Adrenal gland (tissue), 9 donors: ENCODE measurements at regions not wholly inside any gene's neighbourhood (a gene's known extent, or its start where the extent isn't known, plus 50 kb on each side); places are given as distances from the start of the nearest gene placed in this dataset.
"Not testable (repeated sequence)": the region's sequence is repeated elsewhere in the genome, so short reads cannot be mapped to it uniquely, and the experiment has no call there.

Source experiments
- DNase-seq, 7 donors: peaks; one replicate each; pipeline ENCODE4 v3.0.0-alpha.2; 2019 to 2020
- H3K27ac ChIP-seq, 5 donors: fragments of 200-600 bp; sonication (generic) in 4 of 5; 1 replicate in 3 of 5; 2 replicates in 2 of 5; pipeline versions ENCODE4 v1.5.1 to v1.8.0; 2016 to 2020; ENCODE audit warnings: mild to moderate bottlenecking in 1 of 5
- H3K27me3 ChIP-seq: fragments of 200-600 bp; 2 replicates; pipeline ENCODE4 v1.8.0; 2021
- H3K36me3 ChIP-seq, 2 donors: fragments of 200-600 bp; replicated peaks in 1 of 2; 1 replicate in 1 of 2; 2 replicates in 1 of 2; pipeline versions ENCODE4 v1.5.1 to v1.8.0; 2018 to 2022
- H3K4me1 ChIP-seq, 2 donors: fragments of 200-600 bp; replicated peaks in 1 of 2; 1 replicate in 1 of 2; 2 replicates in 1 of 2; pipeline versions ENCODE4 v1.5.1 to v1.8.0; 2018 to 2021
- H3K4me3 ChIP-seq, 4 donors: fragments of 200-600 bp; sonication (generic) in 3 of 4; one replicate each; pipeline ENCODE4 v1.5.1; 2016 to 2018
- H3K9me3 ChIP-seq, 3 donors: fragments of 200-600 bp; sonication (generic) in 1 of 3; replicated peaks in 1 of 3; 1 replicate in 2 of 3; 2 replicates in 1 of 3; pipeline versions ENCODE4 v1.5.1 to v1.8.0; 2016 to 2021
- POLR2A ChIP-seq, 2 donors: fragments of 450-650 bp; IDR thresholded peaks; one replicate each; pipeline ENCODE4 v1.6.1; 2017; ENCODE audit warnings: antibody characterized with exemption in 2 of 2, mild to moderate bottlenecking in 2 of 2, moderate library complexity in 1 of 2
- WGBS, 4 donors: extraction: QIAGEN DNeasy Blood & Tissue Kit in 2 of 4; methylation state at CpG; one replicate each; pipeline versions ENCODE4 v1.1.5 to v1.1.7; 2013 to 2017; 5-methylcytosine and 5-hydroxymethylcytosine counted together
- intact Hi-C, 2 donors: fragments of 100-400 bp; cut with DNase I; formaldehyde crosslinking; loops; one replicate each; pipeline versions ENCODE4 v1.14.1 to v1.15.0; 2022 to 2023
- TF ChIP-seq, protein P1 (sequence below), 6 experiments: fragments of 450-650 bp in 4 of 6; fragments of 200-600 bp in 2 of 6; sonication (generic) in 1 of 6; IDR thresholded peaks; 1 replicate in 5 of 6; 2 replicates in 1 of 6; pipeline versions ENCODE4 v1.5.1 to v1.8.0; 2016 to 2021; ENCODE audit warnings: antibody characterized with exemption in 6 of 6, mild to moderate bottlenecking in 2 of 6, moderate library complexity in 1 of 6
- donor health status: healthy with polysubstance abuse.
- donor health status: Bipolar disorder and iron deficiency.
- donor health status: DM: yes; HTN: yes; CAD: no.
- donor health status: DM: no; HTN: no; CAD: no.
- donor health status: DM: no; HTN: no; CAD: no.

DNA sequence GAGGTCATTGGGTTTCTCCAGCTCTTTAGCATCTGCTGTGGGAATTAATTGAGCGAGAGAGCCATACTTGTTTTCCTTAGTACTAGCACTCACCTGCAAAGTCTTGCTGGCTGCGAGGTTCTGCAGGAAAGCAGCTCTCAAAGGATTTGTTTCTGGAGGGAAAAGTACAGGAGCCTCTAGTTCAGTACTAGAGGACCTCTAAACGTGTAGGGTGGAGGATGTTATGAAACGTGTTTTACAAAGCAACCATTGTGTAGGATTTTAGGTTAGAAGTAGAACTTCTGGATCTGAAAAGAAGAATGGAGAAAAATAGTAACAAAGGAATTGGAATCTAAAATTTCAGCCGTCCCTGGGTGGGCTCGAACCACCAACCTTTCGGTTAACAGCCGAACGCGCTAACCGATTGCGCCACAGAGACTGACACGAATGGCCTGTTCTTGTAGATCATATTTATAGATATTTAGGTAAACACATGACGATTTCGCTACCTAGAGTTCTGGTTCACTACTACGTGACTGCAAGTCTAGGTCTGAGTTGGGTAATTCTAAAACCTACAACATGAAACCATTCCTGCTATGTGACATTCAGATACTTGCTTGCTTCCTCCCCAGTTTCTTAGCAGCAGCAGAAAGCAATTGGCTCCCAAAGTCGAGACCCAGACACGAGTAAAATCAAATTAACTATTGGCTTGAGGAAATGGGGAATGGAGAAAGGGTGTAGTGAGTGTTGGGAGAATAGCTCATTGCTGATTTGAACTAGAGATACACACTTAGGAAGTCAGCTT, 60.2 kb upstream of the CFAP126 start:
- Histone ChIP-seq H3K9me3 (no peaks in the 10 kb centered on the region), H3K4me1 (no peaks in the 10 kb centered on the region), H3K36me3 (no peaks in the 10 kb centered on the region), H3K27me3 (peaks cover 25% of the 10 kb centered on the region), H3K4me3 (no peak overlapping the region), H3K27ac (no peak overlapping the region)
- no peak for TF ChIP-seq POLR2A (IDR thresholded peaks at IDR 0.05)
- TF ChIP-seq, protein P1, sequence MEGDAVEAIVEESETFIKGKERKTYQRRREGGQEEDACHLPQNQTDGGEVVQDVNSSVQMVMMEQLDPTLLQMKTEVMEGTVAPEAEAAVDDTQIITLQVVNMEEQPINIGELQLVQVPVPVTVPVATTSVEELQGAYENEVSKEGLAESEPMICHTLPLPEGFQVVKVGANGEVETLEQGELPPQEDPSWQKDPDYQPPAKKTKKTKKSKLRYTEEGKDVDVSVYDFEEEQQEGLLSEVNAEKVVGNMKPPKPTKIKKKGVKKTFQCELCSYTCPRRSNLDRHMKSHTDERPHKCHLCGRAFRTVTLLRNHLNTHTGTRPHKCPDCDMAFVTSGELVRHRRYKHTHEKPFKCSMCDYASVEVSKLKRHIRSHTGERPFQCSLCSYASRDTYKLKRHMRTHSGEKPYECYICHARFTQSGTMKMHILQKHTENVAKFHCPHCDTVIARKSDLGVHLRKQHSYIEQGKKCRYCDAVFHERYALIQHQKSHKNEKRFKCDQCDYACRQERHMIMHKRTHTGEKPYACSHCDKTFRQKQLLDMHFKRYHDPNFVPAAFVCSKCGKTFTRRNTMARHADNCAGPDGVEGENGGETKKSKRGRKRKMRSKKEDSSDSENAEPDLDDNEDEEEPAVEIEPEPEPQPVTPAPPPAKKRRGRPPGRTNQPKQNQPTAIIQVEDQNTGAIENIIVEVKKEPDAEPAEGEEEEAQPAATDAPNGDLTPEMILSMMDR (IDR thresholded peaks at IDR 0.05), result no peak
- intact Hi-C loops, result no loop called here
- DNase-seq, result no peak
- 23 to 34% (median 29%) methylated on average over 18 of the region's 18 CpGs for WGBS, 4 donors

DNA sequence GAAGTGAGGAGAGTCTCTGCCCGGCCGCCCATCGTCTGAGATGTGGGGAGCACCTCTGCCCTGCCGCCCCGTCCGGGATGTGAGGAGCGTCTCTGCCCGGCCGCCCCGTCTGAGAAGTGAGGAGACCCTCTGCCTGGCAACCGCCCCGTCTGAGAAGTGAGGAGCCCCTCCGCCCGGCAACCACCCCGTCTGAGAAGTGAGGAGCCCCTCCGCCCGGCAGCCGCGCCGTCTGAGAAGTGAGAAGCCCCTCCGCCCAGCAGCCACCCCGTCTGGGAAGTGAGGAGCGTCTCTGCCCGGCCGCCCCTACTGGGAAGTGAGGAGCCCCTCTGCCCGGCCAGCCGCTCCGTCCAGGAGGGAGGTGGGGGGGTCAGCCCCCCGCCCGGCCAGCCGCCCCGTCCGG, 55.2 kb upstream of the CFAP126 start:
- WGBS, 4 donors, result 75 to 76% methylated on average over 10 to 23 of the region's 33 CpGs; no CpG with 5 or more reads in 2 of the 4 donors
- intact Hi-C loops, H3K4me1 ChIP-seq, H3K4me3 ChIP-seq, H3K9me3 ChIP-seq, H3K27ac ChIP-seq, DNase-seq, H3K36me3 ChIP-seq: not testable (repeated sequence)
- H3K27me3 ChIP-seq, result peaks cover 16% of the 10 kb centered on the region

DNA sequence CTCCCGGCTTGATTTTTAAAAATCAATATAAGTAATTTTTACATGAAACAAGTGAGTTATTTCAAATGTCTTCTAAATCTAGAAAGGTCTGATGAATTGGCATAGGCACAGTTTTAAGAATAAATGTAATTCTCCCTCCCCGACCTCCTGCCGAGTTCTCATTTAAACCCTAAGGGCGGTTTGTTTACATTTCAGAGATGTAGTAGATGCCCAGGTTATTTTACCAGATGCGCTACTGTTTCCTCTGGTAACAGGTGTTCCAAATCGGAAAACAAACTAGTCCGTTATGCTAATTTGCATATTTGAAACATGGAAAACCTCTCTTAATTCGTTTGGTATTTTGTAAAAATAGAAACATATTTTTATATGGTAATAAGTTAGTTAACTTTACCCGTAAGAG, 53.8 kb upstream of the CFAP126 start:
- Histone ChIP-seq H3K36me3 (no peaks in the 10 kb centered on the region), H3K27me3 (peaks cover 5% of the 10 kb centered on the region), H3K4me1 (peaks cover 0 to 5% of the 10 kb centered on the region in 2 donors), H3K4me3 (no peak overlapping the region), H3K9me3 (no peaks in the 10 kb centered on the region), H3K27ac (no peak overlapping the region)
- no peak for DNase-seq
- intact Hi-C loops, result no loop called here
- TF ChIP-seq, protein P1 (IDR thresholded peaks at IDR 0.05), result no peak
- no peak for TF ChIP-seq POLR2A (IDR thresholded peaks at IDR 0.05)
- 54 to 64% (median 56%) methylated on average over 9 of the region's 9 CpGs for WGBS, 4 donors

DNA sequence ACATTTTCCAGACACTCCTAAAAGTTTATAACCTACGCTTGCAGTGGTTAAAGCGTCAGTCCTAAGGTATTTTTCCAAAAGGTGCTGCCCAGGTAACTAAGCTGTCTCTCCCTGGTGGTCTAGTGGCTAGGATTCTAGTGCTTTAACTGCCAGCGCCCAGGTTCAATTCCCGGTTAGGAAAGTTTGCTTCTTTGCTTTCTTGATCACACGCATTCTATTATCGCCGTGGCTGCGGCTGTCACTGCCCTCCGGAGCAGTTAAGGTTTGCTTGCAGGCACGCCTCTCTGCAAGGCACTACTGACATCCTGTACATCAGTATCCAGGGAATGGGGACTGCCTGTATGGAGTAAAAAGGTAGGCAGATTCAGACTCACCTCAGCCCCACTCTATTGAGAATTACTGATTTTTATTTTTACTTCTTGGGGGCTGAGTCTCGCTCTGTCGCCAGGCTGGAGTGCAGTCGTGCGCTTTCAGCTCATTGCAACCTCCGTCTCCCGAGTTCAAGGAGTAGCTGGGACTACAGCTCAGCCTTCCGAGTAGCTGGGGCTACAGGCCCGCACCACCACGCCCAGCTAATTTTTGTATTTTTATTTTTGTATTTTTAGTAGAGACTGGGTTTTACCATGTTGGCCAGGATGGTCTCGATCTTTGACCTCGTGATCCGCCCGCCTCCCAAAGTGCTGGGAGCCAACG, 53.2 kb upstream of the CFAP126 start:
- intact Hi-C loops, result no loop called here
- H3K4me3 ChIP-seq, result no peak overlapping the region
- TF ChIP-seq, protein P1 (IDR thresholded peaks at IDR 0.05), result no peak
- TF ChIP-seq POLR2A (IDR thresholded peaks at IDR 0.05), result no peak
- 75 to 79% (median 77%) methylated on average over 24 of the region's 24 CpGs for WGBS, 4 donors
- H3K9me3 ChIP-seq, result no peaks in the 10 kb centered on the region
- peaks cover 0 to 5% of the 10 kb centered on the region in 2 donors for H3K4me1 ChIP-seq
- H3K27me3 ChIP-seq, result no peaks in the 10 kb centered on the region
- no peak for DNase-seq
- no peak overlapping the region for H3K27ac ChIP-seq
- no peaks in the 10 kb centered on the region for H3K36me3 ChIP-seq

DNA sequence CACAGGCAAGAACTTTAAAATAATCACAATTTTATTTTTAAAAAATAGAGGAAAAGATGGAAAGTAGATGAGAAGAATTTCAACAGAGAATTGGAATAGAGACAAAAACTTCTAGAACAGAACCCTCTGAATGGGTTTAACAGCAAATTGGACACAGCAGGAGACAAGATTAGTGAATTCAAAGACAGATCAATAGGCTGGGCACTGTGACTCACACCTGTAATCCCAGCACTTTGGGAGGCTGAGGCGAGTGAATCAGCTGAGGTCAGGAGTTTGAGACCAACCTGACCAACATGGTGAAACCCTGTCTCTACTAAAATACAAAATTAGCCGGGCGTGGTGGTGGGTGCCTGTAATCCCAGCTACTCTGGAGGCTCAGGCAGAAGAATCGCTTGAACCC, 49.9 kb upstream of the CFAP126 start:
- H3K27ac ChIP-seq, H3K9me3 ChIP-seq, intact Hi-C loops, H3K4me1 ChIP-seq, H3K27me3 ChIP-seq, H3K36me3 ChIP-seq, H3K4me3 ChIP-seq, DNase-seq: not testable (repeated sequence)
- 77 to 92% (median 84%) methylated on average over 4 of the region's 4 CpGs for WGBS, 4 donors
